PC-9 (cell line): ENCODE measurements at regions not wholly inside any gene's neighbourhood (a gene's known extent, or its start where the extent isn't known, plus 50 kb on each side); places are given as distances from the start of the nearest gene placed in this dataset.

ENCODE experiments used
- BruUV-seq: library from RNA; stranded (reverse); fragments of 400-500 nt; replicated peaks from 2 replicates; lab custom pipeline; 2021; lab: Mats Ljungman, UMichigan
- CTCF ChIA-PET: fragments of 300-600 bp; sonication (Branson Sonifier 250); formaldehyde crosslinking; loops from one replicate; lab custom pipeline; 2022; ENCODE audit warnings: antibody characterized with exemption; lab: Charles Lee
- POLR2A ChIA-PET: fragments of 300-600 bp; sonication (Branson Sonifier 250); formaldehyde crosslinking; loops from one replicate; lab custom pipeline; 2022; ENCODE audit warnings: antibody characterized with exemption; ENCODE audit not compliant: unreplicated experiment; lab: Charles Lee
- DNase-seq, 2 experiments: peaks; one replicate each; pipeline versions ENCODE4 v3.0.0 to v3.0.0-alpha.2; 2015 to 2022; ENCODE audit warnings: mixed read lengths in 1 of 2
- H2AFZ ChIP-seq: fragments of 200-600 bp; sonication (generic); 2 replicates; pipeline ENCODE4 v1.8.1; 2017; ENCODE audit warnings: antibody characterized with exemption
- H3F3A ChIP-seq: fragments of 200-600 bp; sonication (generic); 2 replicates; pipeline ENCODE4 v1.8.1; 2017; ENCODE audit warnings: antibody characterized with exemption, mild to moderate bottlenecking, low read depth; ENCODE audit not compliant: insufficient read depth
- H3K27ac ChIP-seq: fragments of 200-600 bp; sonication (generic); 2 replicates; pipeline ENCODE4 v1.6.1; 2016; ENCODE audit warnings: mixed run types
- H3K27me3 ChIP-seq: fragments of 200-600 bp; sonication (generic); 2 replicates; pipeline ENCODE4 v1.6.1; 2016; ENCODE audit warnings: low read depth, mixed run types; ENCODE audit not compliant: insufficient read depth
- H3K36me3 ChIP-seq: fragments of 200-600 bp; sonication (generic); 2 replicates; pipeline ENCODE4 v1.6.1; 2016; ENCODE audit warnings: low read depth, mixed run types
- H3K4me1 ChIP-seq: fragments of 200-600 bp; sonication (generic); replicated peaks from 2 replicates; pipeline ENCODE4 v1.6.1; 2016; ENCODE audit warnings: mixed run types; ENCODE audit not compliant: insufficient read depth
- H3K4me2 ChIP-seq: fragments of 200-600 bp; sonication (generic); 2 replicates; pipeline ENCODE4 v1.6.1; 2017; ENCODE audit warnings: mixed run types
- H3K4me3 ChIP-seq: fragments of 200-600 bp; sonication (generic); 2 replicates; pipeline ENCODE4 v1.6.1; 2016; ENCODE audit warnings: mixed run types
- H3K79me2 ChIP-seq: fragments of 200-600 bp; sonication (generic); 2 replicates; pipeline ENCODE4 v1.6.1; 2017; ENCODE audit warnings: low read depth, mixed run types
- H3K9me2 ChIP-seq: fragments of 200-600 bp; sonication (generic); 2 replicates; pipeline ENCODE4 v1.8.1; 2017; ENCODE audit warnings: mild to moderate bottlenecking; ENCODE audit not compliant: insufficient read depth
- H3K9me3 ChIP-seq: fragments of 200-600 bp; sonication (generic); 2 replicates; pipeline ENCODE4 v1.8.1; 2016; ENCODE audit warnings: low read depth; ENCODE audit not compliant: insufficient read depth
- H4K20me1 ChIP-seq: fragments of 200-600 bp; sonication (generic); 2 replicates; pipeline ENCODE4 v1.8.1; 2017; ENCODE audit not compliant: insufficient read depth
- CTCF ChIP-seq: fragments of 200-600 bp; sonication (generic); conservative IDR thresholded peaks from 2 replicates; pipeline ENCODE4 v1.6.1; 2017; ENCODE audit warnings: mixed run types, antibody characterized with exemption, mild to moderate bottlenecking, moderate library complexity
- EZH2 ChIP-seq: fragments of 200-600 bp; sonication (generic); IDR thresholded peaks from 2 replicates; pipeline ENCODE4 v1.8.0; 2017; ENCODE audit warnings: antibody characterized with exemption, low read depth
- intact Hi-C: fragments of 100-400 bp; cut with micrococcal nuclease; formaldehyde crosslinking; loops from one replicate; pipeline ENCODE4 v1.10.0; 2022; ENCODE audit not compliant: unreplicated experiment

- BruUV-seq, result no TSS peak
- ChIA-PET CTCF (no interaction called here), POLR2A (no interaction called here)
- H3K27me3 ChIP-seq, result peaks cover 7% of the 10 kb centered on the region; the same call in 1 of the 2 replicates
- H4K20me1 ChIP-seq, result no peaks in the 10 kb centered on the region
- no peak overlapping the region for H3K4me3 ChIP-seq
- no peak overlapping the region for H3K4me2 ChIP-seq
- H3K4me1 ChIP-seq, result no peaks in the 10 kb centered on the region
- no peaks in the 10 kb centered on the region for H3K79me2 ChIP-seq
- intact Hi-C loops, result no loop called here
- H3K27ac ChIP-seq, result no peak overlapping the region
- H3K9me3 ChIP-seq, result no peaks in the 10 kb centered on the region
- H3F3A ChIP-seq, result no peaks in the 10 kb centered on the region
- no peaks in the 10 kb centered on the region for H3K36me3 ChIP-seq
- TF ChIP-seq EZH2 (no peak), CTCF (no peak)
- H3K9me2 ChIP-seq, result no peaks in the 10 kb centered on the region
- H2AFZ ChIP-seq, result no peak overlapping the region
- no peak for DNase-seq
Measured at GRCh38 chr7:11313801-11314200, 340.1 kb downstream of the PHF14 start.

GRCh38 chr7:11315666-11316258, 342.1 kb downstream of the PHF14 start:
- H3K79me2 ChIP-seq, result no peaks in the 10 kb centered on the region
- DNase-seq, result no peak
- no peaks in the 10 kb centered on the region for H4K20me1 ChIP-seq
- CTCF ChIA-PET, result no interaction called here
- BruUV-seq, result no TSS peak
- intact Hi-C loops, result no loop called here
- no peaks in the 10 kb centered on the region for H3K4me1 ChIP-seq
- H3K4me3 ChIP-seq, result no peak overlapping the region
- peaks cover 7% of the 10 kb centered on the region; the same call in 1 of the 2 replicates for H3K27me3 ChIP-seq
- no peak overlapping the region for H2AFZ ChIP-seq
- POLR2A ChIA-PET, result no interaction called here
- H3F3A ChIP-seq, result no peaks in the 10 kb centered on the region
- H3K4me2 ChIP-seq, result no peak overlapping the region
- no peaks in the 10 kb centered on the region for H3K9me3 ChIP-seq
- no peaks in the 10 kb centered on the region for H3K9me2 ChIP-seq
- no peak overlapping the region for H3K27ac ChIP-seq
- H3K36me3 ChIP-seq, result no peaks in the 10 kb centered on the region
- no peak for TF ChIP-seq EZH2
- no peak for TF ChIP-seq CTCF

- ChIA-PET CTCF (no interaction called here), POLR2A (no interaction called here)
- 0 out of 2 replicates have a peak, but pooled peaks cover 4% of the 10 kb centered on the region for H3K27me3 ChIP-seq
- intact Hi-C loops, result no loop called here
- no peaks in the 10 kb centered on the region for H4K20me1 ChIP-seq
- H3K79me2 ChIP-seq, result no peaks in the 10 kb centered on the region
- no peak overlapping the region for H3K4me3 ChIP-seq
- no peak overlapping the region for H3K4me2 ChIP-seq
- no peaks in the 10 kb centered on the region for H3K9me3 ChIP-seq
- DNase-seq, result no peak
- TF ChIP-seq EZH2 (no peak), CTCF (no peak)
- H3K4me1 ChIP-seq, result no peaks in the 10 kb centered on the region
- H3F3A ChIP-seq, result no peaks in the 10 kb centered on the region
- H3K9me2 ChIP-seq, result no peaks in the 10 kb centered on the region
- no peak overlapping the region for H2AFZ ChIP-seq
- no peak overlapping the region for H3K27ac ChIP-seq
- no TSS peak for BruUV-seq
- no peaks in the 10 kb centered on the region for H3K36me3 ChIP-seq
Measured at GRCh38 chr7:11317766-11318165, 344.1 kb downstream of the PHF14 start.
